Psoas muscle (tissue), 7 donors: ENCODE measurements at regions not wholly inside any gene's neighbourhood (a gene's known extent, or its start where the extent isn't known, plus 50 kb on each side); places are given as distances from the start of the nearest gene placed in this dataset.
A peak's percentile ranks its signal among the peaks of the same experiment; 100 is the strongest.

ENCODE experiments used
- ATAC-seq, 4 donors: fragments of 200-7000 bp; cut with Tn5 transposase; one replicate each; pipeline ENCODE4 v1.9.1; 2020; ENCODE audit warnings: moderate library complexity in 3 of 4, mild to moderate bottlenecking in 2 of 4
- DNase-seq, 2 donors: peaks; one replicate each; pipeline ENCODE4 v3.0.0-alpha.2; 2020
- H3K27ac ChIP-seq: fragments of 200-600 bp; one replicate; pipeline ENCODE4 v1.8.0; 2022
- H3K27me3 ChIP-seq, 3 donors: fragments of 200-600 bp in 1 of 3; one replicate each; pipeline versions ENCODE4 v1.6.1 to v1.8.0; 2013 to 2022; ENCODE audit warnings: low read length in 2 of 3, mild to moderate bottlenecking in 2 of 3, moderate library complexity in 1 of 3; ENCODE audit not compliant: insufficient read depth in 3 of 3
- H3K36me3 ChIP-seq, 2 donors: fragments of 200-600 bp in 1 of 2; one replicate each; pipeline versions ENCODE4 v1.6.1 to v1.8.0; 2013 to 2022; ENCODE audit warnings: low read depth in 1 of 2, mild to moderate bottlenecking in 1 of 2, moderate library complexity in 1 of 2; ENCODE audit not compliant: insufficient read depth in 1 of 2
- H3K4me1 ChIP-seq: fragments of 200-600 bp; one replicate; pipeline ENCODE4 v1.8.0; 2022
- H3K4me3 ChIP-seq: fragments of 200-600 bp; one replicate; pipeline ENCODE4 v1.8.0; 2022; ENCODE audit warnings: mild to moderate bottlenecking
- H3K9me3 ChIP-seq: fragments of 200-600 bp; one replicate; pipeline ENCODE4 v1.8.0; 2022
- CTCF ChIP-seq: fragments of 200-600 bp; IDR thresholded peaks from one replicate; pipeline ENCODE4 v1.8.0; 2022; ENCODE audit warnings: antibody characterized with exemption
- WGBS, 3 donors: extraction: QIAGEN DNeasy Blood & Tissue Kit; methylation state at CpG; one replicate each; pipeline versions ENCODE4 v1.1.6 to v1.1.7; 2013; 5-methylcytosine and 5-hydroxymethylcytosine counted together
- intact Hi-C, 2 donors: fragments of 100-400 bp; cut with DNase I; formaldehyde crosslinking; loops; one replicate each; pipeline versions ENCODE4 v1.11.0 to v1.14.2; 2022
- donor health status: healthy with polysubstance abuse.
- donor health status: DM: no; HTN: no; CAD: no; lungs with moderate emphysema.
- donor health status: Bipolar disorder and iron deficiency.
- donor health status: healthy.
- donor health status: DM: yes; HTN: yes; CAD: no.
- donor health status: DM: no; HTN: no; CAD: no.
- donor health status: DM: yes; HTN: yes; CAD: no.

DNA sequence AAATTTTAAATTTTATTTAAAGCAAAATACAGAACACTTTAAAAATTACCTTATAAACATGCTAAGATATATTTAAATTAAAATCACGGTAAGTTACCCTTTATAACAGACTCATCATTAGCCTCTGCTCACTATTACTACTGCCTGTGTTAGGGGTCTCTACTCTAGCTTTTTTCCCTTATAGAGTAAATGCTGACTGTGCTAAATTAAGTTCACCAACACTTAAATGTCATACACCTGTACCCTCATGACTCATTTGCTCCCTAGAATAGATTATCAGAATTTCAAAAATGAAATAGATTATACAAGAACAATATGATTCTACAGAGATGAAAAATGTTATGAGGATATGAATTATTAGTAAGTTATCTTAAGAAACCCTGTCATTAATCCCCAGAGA is 131.1 kb upstream of the INPP4B start:
- TF ChIP-seq CTCF, result no peak
- H3K27ac ChIP-seq, result no peak overlapping the region
- intact Hi-C loops, result no loop called here
- 89 to 100% (median 97%) methylated on average over 1 of the region's 1 CpG for WGBS, 3 donors
- H3K36me3 ChIP-seq, result no peaks in the 10 kb centered on the region
- no peaks in the 10 kb centered on the region for H3K9me3 ChIP-seq
- no peak for DNase-seq
- no peaks in the 10 kb centered on the region for H3K27me3 ChIP-seq
- no peaks in the 10 kb centered on the region for H3K4me1 ChIP-seq
- ATAC-seq, result no peak
- H3K4me3 ChIP-seq, result no peak overlapping the region

DNA sequence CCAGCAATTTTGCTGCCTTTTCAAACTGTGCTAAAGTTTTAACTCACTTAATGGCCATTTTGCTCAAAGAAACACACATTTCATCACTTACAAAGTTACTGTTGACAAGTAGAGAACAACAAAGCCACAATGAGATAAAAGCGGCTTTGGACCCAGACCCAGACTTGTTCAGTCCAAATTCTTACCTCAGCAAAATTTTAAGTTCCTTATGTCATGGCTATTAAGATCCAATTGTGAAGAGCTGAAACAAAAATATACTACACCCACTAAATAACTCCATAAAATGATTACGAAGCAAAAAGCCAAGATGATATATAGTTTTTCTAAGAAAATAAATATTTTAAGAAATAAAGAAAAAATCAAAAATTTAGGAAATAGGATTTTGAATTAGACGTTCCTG is 137.0 kb upstream of the INPP4B start:
- Histone ChIP-seq H3K4me3 (no peak overlapping the region), H3K27ac (no peak overlapping the region), H3K36me3 (no peaks in the 10 kb centered on the region), H3K4me1 (no peaks in the 10 kb centered on the region), H3K9me3 (peaks cover 6% of the 10 kb centered on the region), H3K27me3 (no peaks in the 10 kb centered on the region)
- ATAC-seq (no peak), DNase-seq (no peak)
- no peak for TF ChIP-seq CTCF
- 34 to 50% (median 35%) methylated on average over 3 of the region's 3 CpGs for WGBS, 3 donors
- intact Hi-C loops, result loop anchor here in 1 of 2 donors (10.0 kb wide), 1 partner anchor 502 kb away; no protein-coding TSS in a partner anchor

- intact Hi-C loops, result loop anchor here in 1 of 2 donors (10.0 kb wide), 1 partner anchor 501 kb away; no protein-coding TSS in a partner anchor
- ATAC-seq (no peak), DNase-seq (no peak)
- Histone ChIP-seq H3K4me1 (no peaks in the 10 kb centered on the region), H3K27ac (no peak overlapping the region), H3K4me3 (no peak overlapping the region), H3K36me3 (no peaks in the 10 kb centered on the region), H3K9me3 (peaks cover 6% of the 10 kb centered on the region), H3K27me3 (no peaks in the 10 kb centered on the region)
- TF ChIP-seq CTCF, result no peak
- WGBS, 3 donors, result 44 to 71% (median 67%) methylated on average over 2 of the region's 2 CpGs
Measured at GRCh38 chr4:142983589-142983988, 137.5 kb upstream of the INPP4B start.

DNA sequence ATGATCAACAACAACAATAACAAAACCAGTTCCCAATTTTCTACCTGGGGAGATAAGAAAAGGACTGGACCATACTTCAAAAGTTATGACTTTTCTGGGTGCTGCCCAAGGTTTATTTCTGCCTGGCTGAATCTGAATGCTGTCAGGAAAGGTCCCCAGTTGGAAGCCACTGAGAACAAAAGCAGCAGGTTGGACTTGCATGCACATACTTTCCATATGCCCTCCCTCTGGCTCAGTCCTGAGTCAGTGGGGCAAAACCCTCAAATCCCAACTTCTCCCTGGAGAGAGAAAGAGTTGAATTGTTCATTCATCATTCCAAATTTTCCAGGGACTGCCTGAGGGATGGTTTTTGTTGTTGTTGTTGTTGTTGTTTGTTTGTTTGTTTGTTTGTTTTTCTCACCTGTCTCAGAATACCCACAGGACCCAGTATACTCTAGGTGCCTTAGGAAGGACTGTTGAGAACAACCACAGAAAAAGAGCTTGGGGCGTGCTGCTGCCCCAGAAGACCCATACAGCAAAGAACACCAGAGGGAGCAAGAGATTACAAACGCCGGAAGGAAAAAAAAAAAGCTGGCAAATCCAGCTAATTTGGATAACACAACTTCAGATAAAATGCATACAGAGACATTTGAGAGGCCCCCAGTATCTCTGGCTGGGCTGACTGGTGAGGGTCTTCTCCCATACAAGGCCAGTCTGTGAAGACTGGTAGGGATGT is 138.9 kb upstream of the INPP4B start:
- 36 to 49% (median 38%) methylated on average over 3 of the region's 3 CpGs for WGBS, 3 donors
- Histone ChIP-seq H3K36me3 (no peaks in the 10 kb centered on the region), H3K9me3 (peaks cover 6% of the 10 kb centered on the region), H3K4me1 (no peaks in the 10 kb centered on the region), H3K27me3 (no peaks in the 10 kb centered on the region), H3K27ac (no peak overlapping the region), H3K4me3 (no peak overlapping the region)
- ATAC-seq, result no peak
- peak; percentile 29 for TF ChIP-seq CTCF
- intact Hi-C loops, result loop anchor here in 1 of 2 donors (10.0 kb wide), 1 partner anchor 500 kb away; no protein-coding TSS in a partner anchor
- DNase-seq, result no peak

DNA sequence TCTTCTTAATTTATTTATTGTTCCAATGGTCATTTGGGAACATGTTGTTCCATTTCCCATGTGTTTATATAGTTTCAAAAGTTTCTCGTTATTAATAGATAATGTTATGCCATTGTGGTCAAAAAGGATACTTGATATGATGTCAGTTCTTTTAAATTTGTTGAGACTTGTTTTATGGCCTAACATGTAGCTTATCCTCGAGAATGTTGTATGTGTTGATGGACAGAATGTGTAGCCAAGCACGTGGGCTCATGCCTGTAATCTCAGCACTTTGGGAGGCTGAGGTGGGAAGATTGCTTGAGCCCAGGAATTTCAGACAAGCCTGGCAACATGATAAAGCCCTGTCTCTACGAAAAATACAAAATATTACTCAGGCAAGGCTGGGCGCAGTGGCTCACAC is 168.5 kb upstream of the USP38 start:
- H3K9me3 ChIP-seq, result peaks cover 8% of the 10 kb centered on the region
- ATAC-seq (no peak), DNase-seq (no peak)
- H3K4me1 ChIP-seq, result no peaks in the 10 kb centered on the region
- WGBS, 3 donors, result 45 to 55% (median 48%) methylated on average over 5 of the region's 5 CpGs
- H3K36me3 ChIP-seq, result no peaks in the 10 kb centered on the region
- no peak overlapping the region for H3K27ac ChIP-seq
- H3K4me3 ChIP-seq, result no peak overlapping the region
- H3K27me3 ChIP-seq, result no peaks in the 10 kb centered on the region
- TF ChIP-seq CTCF, result no peak
- intact Hi-C loops, result no loop called here
